ENCODE measurements at regions not wholly inside any gene's neighbourhood (a gene's known extent, or its start where the extent isn't known, plus 50 kb on each side); places are given as distances from the start of the nearest gene placed in this dataset.
A peak's percentile ranks its signal among the peaks of the same experiment; 100 is the strongest.
"Not testable (repeated sequence)": the region's sequence is repeated elsewhere in the genome, so short reads cannot be mapped to it uniquely, and the experiment has no call there.

DNA sequence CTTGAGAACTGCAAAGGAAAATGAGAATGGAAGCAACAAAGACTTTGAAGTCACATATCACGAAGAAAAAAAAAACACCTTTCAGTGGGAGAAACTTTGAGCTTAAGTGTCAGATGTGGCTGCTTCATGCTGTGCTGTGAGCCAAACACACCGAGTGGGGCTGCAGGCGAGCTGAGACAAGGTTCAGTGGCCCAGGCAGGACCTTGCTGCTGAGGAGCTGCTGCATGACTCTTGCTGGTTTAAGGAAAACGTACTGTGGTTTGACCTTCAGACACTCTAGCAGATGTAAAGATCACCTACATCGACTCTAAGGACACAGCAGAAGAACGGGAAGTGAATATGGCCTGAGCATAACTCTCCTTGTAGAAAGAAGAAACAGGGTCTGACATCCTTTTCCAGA is 118.1 kb upstream of the OR4E1 start:
- TF ChIP-seq SUZ12 (IDR thresholded peaks at IDR 0.05), result no peak
- ChIA-PET POLR2A (no interaction called here), CTCF (interaction anchor here (0.7 kb wide), 1 partner anchor 43 kb away, joined by 4 read pairs; no protein-coding TSS in a partner anchor)
- no peak for DNase-seq (ENCODE audit: extremely low spot score)

DNA sequence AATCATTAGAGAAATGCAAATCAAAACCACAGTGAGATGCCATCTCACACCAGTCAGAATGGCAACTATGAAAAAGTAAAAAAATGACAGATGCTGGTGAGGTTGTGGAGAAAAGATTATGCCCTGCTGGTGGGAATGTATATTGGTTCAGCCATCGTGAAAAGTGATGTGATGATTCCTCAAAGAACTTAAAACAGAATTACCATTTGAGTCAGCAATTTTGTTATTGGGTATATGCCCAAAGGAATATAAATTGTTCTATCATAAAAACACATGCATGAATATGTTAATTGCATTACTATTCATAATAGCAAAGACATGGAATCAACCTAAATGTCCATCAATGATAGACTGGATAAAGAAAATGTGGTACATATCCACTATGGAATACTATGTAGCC is 115.1 kb upstream of the OR4E1 start:
- DNase-seq (ENCODE audit: extremely low spot score); CTCF ChIA-PET; POLR2A ChIA-PET: not testable (repeated sequence)

DNA sequence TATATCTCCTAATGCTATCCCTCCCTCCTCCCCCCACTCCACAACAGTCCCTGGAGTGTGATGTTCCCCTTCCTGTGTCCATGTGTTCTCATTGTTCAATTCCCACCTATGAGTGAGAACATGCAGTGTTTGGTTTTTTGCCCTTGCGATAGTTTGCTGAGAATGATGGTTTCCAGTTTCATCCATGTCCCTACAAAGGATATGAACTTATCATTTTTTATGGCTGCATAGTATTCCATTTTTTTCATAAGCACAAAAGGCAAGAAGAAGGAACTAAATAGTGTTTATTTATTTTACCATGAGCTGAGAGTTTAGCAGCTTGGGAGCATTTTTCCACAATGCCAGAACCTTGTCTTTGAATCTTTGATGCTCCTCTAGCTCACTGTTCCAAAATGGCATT is 113.6 kb upstream of the OR4E1 start:
- POLR2A ChIA-PET; DNase-seq (ENCODE audit: extremely low spot score): not testable (repeated sequence)
- CTCF ChIA-PET, result interaction anchor here (0.6 kb wide), 1 partner anchor 100 kb away, joined by 4 read pairs; no protein-coding TSS in a partner anchor

DNA sequence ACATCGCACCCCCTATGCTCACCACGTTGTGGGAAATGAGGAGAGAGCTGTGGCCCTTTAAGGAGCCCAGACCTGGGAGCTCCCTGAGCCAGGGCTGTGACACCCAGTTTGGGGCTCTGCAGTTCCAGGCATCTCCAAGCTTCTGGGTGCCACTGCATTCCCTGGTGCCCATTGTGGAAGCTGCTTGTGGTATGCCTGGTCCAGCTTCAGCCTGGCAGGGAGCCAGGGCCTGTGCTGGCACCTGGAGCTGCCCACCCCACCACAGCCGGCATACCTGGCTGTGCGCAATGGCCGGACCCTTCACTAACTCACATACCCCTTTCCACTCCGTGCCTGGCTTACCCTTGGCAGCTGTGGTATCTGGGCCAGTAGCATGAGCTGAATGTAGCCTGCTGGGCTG is 107.9 kb upstream of the OR4E1 start:
- no peak for TF ChIP-seq SUZ12 (IDR thresholded peaks at IDR 0.05)
- TF ChIP-seq ARNT (IDR thresholded peaks at IDR 0.05), result no peak
- CTCF ChIA-PET, result interaction anchor here (1.2 kb wide), 1 partner anchor 70 kb away, joined by 4 read pairs; no protein-coding TSS in a partner anchor
- no peak for DNase-seq (ENCODE audit: extremely low spot score)
- POLR2A ChIA-PET, result no interaction called here

DNA sequence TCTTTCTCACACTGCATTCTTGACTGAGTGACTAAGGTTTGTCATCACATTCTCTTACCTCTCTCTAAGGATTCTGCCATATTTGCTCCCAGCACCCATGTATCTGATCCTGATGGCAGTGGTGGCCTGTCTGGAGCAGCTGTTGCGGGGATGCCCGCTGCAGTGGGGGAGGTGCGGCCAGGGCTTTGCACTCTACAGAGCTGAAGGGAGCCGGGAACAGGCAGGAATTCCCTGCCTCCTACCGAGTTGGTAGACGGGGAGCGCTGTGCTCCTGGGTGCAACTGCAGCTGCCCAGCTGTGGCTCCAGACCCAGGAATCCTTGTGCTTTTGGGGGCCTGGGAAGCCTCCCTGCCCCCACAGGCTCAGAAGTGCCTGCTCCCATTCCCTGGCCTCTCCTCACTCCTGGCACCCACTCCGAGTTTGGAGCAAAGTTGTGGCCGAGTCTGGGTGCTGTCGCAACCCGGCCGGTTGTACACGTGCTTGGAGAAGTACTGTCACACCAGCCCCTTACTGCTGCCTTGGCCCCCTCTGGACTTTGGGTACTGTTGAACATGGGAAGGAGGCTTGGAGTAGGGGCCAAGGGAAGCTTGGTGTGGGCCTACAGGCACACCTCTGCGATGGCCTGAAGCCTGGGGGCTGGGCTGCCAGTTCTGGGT is 106.9 kb upstream of the OR4E1 start:
- POLR2A ChIA-PET, result no interaction called here
- CTCF ChIA-PET, result no interaction called here
- no peak for DNase-seq (ENCODE audit: extremely low spot score)
- TF ChIP-seq SP1 (IDR thresholded peaks at IDR 0.05), result no peak
- TF ChIP-seq ZNF384 (IDR thresholded peaks at IDR 0.05), result no peak
- no peak for TF ChIP-seq FOXM1 (IDR thresholded peaks at IDR 0.05; ENCODE audit: borderline replicate concordance)
- TF ChIP-seq FOXK2 (IDR thresholded peaks at IDR 0.05), result no peak
- no peak for TF ChIP-seq HDGF (IDR thresholded peaks at IDR 0.05; ENCODE audit: borderline replicate concordance)
- no peak for TF ChIP-seq ELF4 (IDR thresholded peaks at IDR 0.05)
- TF ChIP-seq SUZ12 (IDR thresholded peaks at IDR 0.05), result no peak
- TF ChIP-seq FOXA1 (IDR thresholded peaks at IDR 0.05), result no peak
- TF ChIP-seq NFRKB (IDR thresholded peaks at IDR 0.05), result no peak
- TF ChIP-seq ARNT (IDR thresholded peaks at IDR 0.05), result no peak
- no peak for TF ChIP-seq L3MBTL2 (conservative IDR thresholded peaks at IDR 0.05)
- no peak for TF ChIP-seq LEF1 (IDR thresholded peaks at IDR 0.05; ENCODE audit: borderline replicate concordance)

DNA sequence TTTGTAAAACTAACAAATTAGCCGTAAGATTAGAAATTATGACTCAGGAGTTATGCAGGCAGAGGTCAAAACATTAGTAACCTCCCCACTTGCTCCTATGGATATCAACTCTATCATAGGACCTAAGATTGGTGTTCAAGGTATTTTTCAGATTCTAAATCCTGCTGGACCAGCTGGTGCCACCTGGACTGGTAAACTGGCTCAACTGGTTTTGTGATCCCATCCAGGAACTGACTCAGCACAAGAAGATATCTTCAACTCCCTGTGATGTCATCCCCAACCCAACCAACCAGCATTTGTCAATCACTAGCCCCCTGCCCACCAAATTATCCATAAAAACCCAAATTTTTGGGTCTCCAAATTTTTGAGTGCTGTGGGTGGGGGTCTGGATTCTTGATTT is 98.1 kb upstream of the OR4E1 start:
- CTCF ChIA-PET, result no interaction called here
- TF ChIP-seq, protein P1, sequence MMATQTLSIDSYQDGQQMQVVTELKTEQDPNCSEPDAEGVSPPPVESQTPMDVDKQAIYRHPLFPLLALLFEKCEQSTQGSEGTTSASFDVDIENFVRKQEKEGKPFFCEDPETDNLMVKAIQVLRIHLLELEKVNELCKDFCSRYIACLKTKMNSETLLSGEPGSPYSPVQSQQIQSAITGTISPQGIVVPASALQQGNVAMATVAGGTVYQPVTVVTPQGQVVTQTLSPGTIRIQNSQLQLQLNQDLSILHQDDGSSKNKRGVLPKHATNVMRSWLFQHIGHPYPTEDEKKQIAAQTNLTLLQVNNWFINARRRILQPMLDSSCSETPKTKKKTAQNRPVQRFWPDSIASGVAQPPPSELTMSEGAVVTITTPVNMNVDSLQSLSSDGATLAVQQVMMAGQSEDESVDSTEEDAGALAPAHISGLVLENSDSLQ (IDR thresholded peaks at IDR 0.05), result no peak
- TF ChIP-seq NFRKB (IDR thresholded peaks at IDR 0.05) (no peak), ARNT (IDR thresholded peaks at IDR 0.05) (no peak)
- DNase-seq (ENCODE audit: extremely low spot score), result no peak
- POLR2A ChIA-PET, result no interaction called here

DNA sequence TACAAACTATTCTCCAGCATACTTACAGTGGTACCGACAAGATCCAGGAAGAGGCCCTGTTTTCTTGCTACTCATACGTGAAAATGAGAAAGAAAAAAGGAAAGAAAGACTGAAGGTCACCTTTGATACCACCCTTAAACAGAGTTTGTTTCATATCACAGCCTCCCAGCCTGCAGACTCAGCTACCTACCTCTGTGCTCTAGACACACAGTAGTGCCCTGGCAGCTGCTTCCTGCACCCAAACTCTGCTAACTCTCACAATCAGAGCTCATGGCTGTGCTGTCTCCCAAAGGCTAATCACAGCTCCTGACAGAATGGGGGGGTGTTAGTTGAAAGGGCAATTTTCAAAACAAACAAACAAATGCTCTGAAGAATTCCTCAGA is 95.2 kb upstream of the OR4E1 start:
- ChIA-PET POLR2A (no interaction called here), CTCF (interaction anchor here (0.6 to 1.5 kb wide), 2 partner anchors 20 to 54 kb away, joined by 3 read pairs; no protein-coding TSS in a partner anchor)
- TF ChIP-seq TARDBP (IDR thresholded peaks at IDR 0.05) (no peak), SP1 (IDR thresholded peaks at IDR 0.05) (no peak), NFRKB (IDR thresholded peaks at IDR 0.05) (no peak), FOXA1 (IDR thresholded peaks at IDR 0.05) (no peak), LEF1 (IDR thresholded peaks at IDR 0.05; ENCODE audit: borderline replicate concordance) (no peak), FOXM1 (IDR thresholded peaks at IDR 0.05; ENCODE audit: borderline replicate concordance) (no peak), SUZ12 (IDR thresholded peaks at IDR 0.05) (no peak), L3MBTL2 (conservative IDR thresholded peaks at IDR 0.05) (no peak), ZNF384 (IDR thresholded peaks at IDR 0.05) (no peak), CTBP1 (IDR thresholded peaks at IDR 0.05; ENCODE audit: borderline replicate concordance) (no peak), HDGF (IDR thresholded peaks at IDR 0.05; ENCODE audit: borderline replicate concordance) (no peak), ELF4 (IDR thresholded peaks at IDR 0.05) (no peak), BHLHE40 (IDR thresholded peaks at IDR 0.05; ENCODE audit: borderline replicate concordance) (no peak), FOXK2 (IDR thresholded peaks at IDR 0.05) (no peak), ARNT (IDR thresholded peaks at IDR 0.05) (no peak)
- no peak for DNase-seq (ENCODE audit: extremely low spot score)

DNA sequence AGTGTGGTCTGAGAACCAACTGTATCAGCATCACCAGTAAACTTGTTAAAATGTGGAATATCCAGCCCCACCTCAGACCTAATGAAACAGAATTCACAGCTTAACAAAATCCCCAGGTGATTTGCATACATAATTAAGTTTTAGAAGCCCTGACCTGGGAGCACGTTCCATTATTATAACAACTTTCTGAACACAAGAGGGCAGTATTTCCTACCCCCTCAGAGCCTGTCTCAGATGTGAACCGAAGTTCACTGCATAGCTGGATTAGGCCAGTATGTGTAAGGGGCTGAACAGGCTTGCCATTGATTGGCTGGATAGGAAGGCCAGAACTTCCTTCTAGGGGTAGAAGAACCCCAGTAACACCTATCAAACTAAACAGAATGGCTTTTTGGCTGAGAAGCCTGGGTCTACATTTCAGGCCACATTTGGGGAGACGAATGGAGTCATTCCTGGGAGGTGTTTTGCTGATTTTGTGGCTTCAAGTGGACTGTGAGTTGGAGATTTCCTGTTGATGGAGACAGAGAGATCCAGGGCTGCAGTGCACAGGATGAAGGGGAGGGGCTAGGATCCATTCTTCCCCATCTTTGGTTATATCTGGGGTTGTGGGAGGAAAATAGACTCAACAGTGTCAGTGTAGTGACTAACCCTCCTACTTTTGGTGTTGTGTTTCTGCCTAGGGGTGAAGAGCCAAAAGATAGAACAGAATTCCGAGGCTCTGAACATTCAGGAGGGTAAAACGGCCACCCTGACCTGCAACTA is 94.7 kb upstream of the OR4E1 start:
- POLR2A ChIA-PET, result no interaction called here
- TF ChIP-seq L3MBTL2 (conservative IDR thresholded peaks at IDR 0.05), result no peak
- TF ChIP-seq, protein P1 (IDR thresholded peaks at IDR 0.05), result no peak
- TF ChIP-seq SP1 (IDR thresholded peaks at IDR 0.05), result no peak
- no peak for TF ChIP-seq FOXA1 (IDR thresholded peaks at IDR 0.05)
- TF ChIP-seq LEF1 (IDR thresholded peaks at IDR 0.05; ENCODE audit: borderline replicate concordance), result no peak
- TF ChIP-seq TARDBP (IDR thresholded peaks at IDR 0.05), result no peak
- no peak for TF ChIP-seq FOXM1 (IDR thresholded peaks at IDR 0.05; ENCODE audit: borderline replicate concordance)
- no peak for TF ChIP-seq BHLHE40 (IDR thresholded peaks at IDR 0.05; ENCODE audit: borderline replicate concordance)
- TF ChIP-seq CTBP1 (IDR thresholded peaks at IDR 0.05; ENCODE audit: borderline replicate concordance), result no peak
- TF ChIP-seq FOXK2 (IDR thresholded peaks at IDR 0.05), result no peak
- TF ChIP-seq SUZ12 (IDR thresholded peaks at IDR 0.05), result no peak
- TF ChIP-seq ELF4 (IDR thresholded peaks at IDR 0.05), result no peak
- TF ChIP-seq ARNT (IDR thresholded peaks at IDR 0.05), result no peak
- no peak for TF ChIP-seq NFRKB (IDR thresholded peaks at IDR 0.05)
- TF ChIP-seq ZNF384 (IDR thresholded peaks at IDR 0.05), result no peak
- TF ChIP-seq HDGF (IDR thresholded peaks at IDR 0.05; ENCODE audit: borderline replicate concordance), result no peak
- peak; percentile 65 for DNase-seq (ENCODE audit: extremely low spot score)
- CTCF ChIA-PET, result interaction anchor here (0.6 to 2.4 kb wide), 7 partner anchors 14 to 57 kb away, joined by 3 to 14 read pairs (median 3); no protein-coding TSS in a partner anchor

DNA sequence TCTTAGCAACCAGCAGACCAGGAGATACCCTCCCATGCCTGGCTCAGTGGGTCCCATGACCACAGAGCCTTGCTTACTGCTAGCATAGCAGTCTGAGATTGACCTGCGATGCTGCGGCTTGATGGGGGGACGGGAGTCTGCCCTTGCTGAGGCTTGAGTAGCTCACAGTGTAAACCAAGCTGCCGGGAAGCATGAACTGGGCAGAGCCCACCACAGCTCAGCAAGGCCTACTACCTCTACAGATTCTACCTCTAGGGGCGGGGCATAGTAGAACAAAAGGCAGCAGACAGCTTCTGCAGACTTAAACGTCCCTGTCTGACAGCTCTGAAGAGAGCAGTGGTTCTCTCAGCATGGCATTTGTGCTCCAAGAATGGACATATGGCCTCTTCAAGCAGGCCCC is 86.7 kb upstream of the OR4E1 start:
- POLR2A ChIA-PET; DNase-seq (ENCODE audit: extremely low spot score): not testable (repeated sequence)
- CTCF ChIA-PET, result interaction anchor here (0.6 to 1.9 kb wide), 2 partner anchors 11 to 22 kb away, joined by 3 to 7 read pairs; no protein-coding TSS in a partner anchor

Data from HEK293T (cell line).